H1 (cell line): ENCODE measurements at regions not wholly inside any gene's neighbourhood (a gene's known extent, or its start where the extent isn't known, plus 50 kb on each side); places are given as distances from the start of the nearest gene placed in this dataset.

ENCODE experiments used
- CTCF ChIA-PET: fragments of 300-600 bp; sonication (Branson Sonifier 250); formaldehyde crosslinking; loops from one replicate; lab custom pipeline; 2021; ENCODE audit not compliant: partially characterized antibody; lab: Charles Lee
- POLR2A ChIA-PET: fragments of 300-600 bp; sonication (Branson Sonifier 250); formaldehyde crosslinking; loops from one replicate; lab custom pipeline; 2021; ENCODE audit warnings: inconsistent platforms; ENCODE audit not compliant: partially characterized antibody; lab: Charles Lee
- DNase-seq, 2 experiments: peaks; one replicate each; pipeline versions ENCODE4 v3.0.0 to v3.0.0-alpha.2; 2010 to 2022; ENCODE audit warnings: low spot score in 2 of 2, low read depth in 1 of 2, mixed read lengths in 1 of 2
- FAIRE-seq: peaks from 2 replicates; lab custom pipeline; 2011; peaks lifted over from hg19 to GRCh38; lab: Jason Lieb, UNC
- H2AFZ ChIP-seq: 2 replicates; pipeline ENCODE4 v1.8.1; 2012; ENCODE audit warnings: low read length, inconsistent platforms
- H2AK5ac ChIP-seq: 2 replicates; pipeline ENCODE4 v1.6.1; 2013; ENCODE audit warnings: low read depth, low read length
- H2BK120ac ChIP-seq: replicated peaks from 2 replicates; pipeline ENCODE3; 2013; ENCODE audit warnings: low read depth, low read length, inconsistent platforms
- H2BK12ac ChIP-seq: 2 replicates; pipeline ENCODE4 v1.6.1; 2013; ENCODE audit warnings: low read depth, low read length
- H2BK15ac ChIP-seq: 2 replicates; pipeline ENCODE4 v1.6.1; 2013; ENCODE audit warnings: low read length
- H2BK20ac ChIP-seq: 2 replicates; pipeline ENCODE4 v1.6.1; 2013; ENCODE audit warnings: low read length
- H2BK5ac ChIP-seq: 2 replicates; pipeline ENCODE4 v1.6.1; 2013; ENCODE audit warnings: low read depth, low read length
- H3K14ac ChIP-seq: 2 replicates; pipeline ENCODE4 v1.6.1; 2013; ENCODE audit warnings: inconsistent platforms; ENCODE audit not compliant: insufficient read length
- H3K18ac ChIP-seq: 2 replicates; pipeline ENCODE4 v1.6.1; 2013; ENCODE audit warnings: low read length; ENCODE audit errors: extremely low read depth
- H3K23ac ChIP-seq: 2 replicates; pipeline ENCODE4 v1.6.1; 2013; ENCODE audit warnings: inconsistent platforms; ENCODE audit not compliant: insufficient read length
- H3K23me2 ChIP-seq: 2 replicates; pipeline ENCODE4 v1.6.1; 2013; ENCODE audit warnings: low read depth, low read length
- H3K27ac ChIP-seq: 2 replicates; pipeline ENCODE4 v1.6.1; 2011; ENCODE audit warnings: low read depth, low read length, inconsistent platforms
- H3K27me3 ChIP-seq, 4 experiments: replicated peaks in 1 of 4; 1 replicate in 1 of 4; 2 replicates in 3 of 4; pipeline versions ENCODE4 v1.6.1 to v1.8.1; 2011 to 2013; ENCODE audit warnings: low read length in 3 of 4, mild to moderate bottlenecking in 3 of 4, inconsistent platforms in 2 of 4, mixed read lengths in 2 of 4, moderate library complexity in 1 of 4; ENCODE audit not compliant: control insufficient read depth in 3 of 4, insufficient read depth in 3 of 4; ENCODE audit errors: extremely low read depth in 1 of 4
- H3K36me3 ChIP-seq, 4 experiments: 2 replicates each; pipeline versions ENCODE4 v1.6.1 to v1.8.1; 2011 to 2013; ENCODE audit warnings: mild to moderate bottlenecking in 4 of 4, low read length in 3 of 4, moderate library complexity in 2 of 4, control low read depth in 1 of 4, inconsistent platforms in 1 of 4; ENCODE audit not compliant: insufficient read depth in 4 of 4, control insufficient read depth in 2 of 4
- H3K4ac ChIP-seq: replicated peaks from 2 replicates; pipeline ENCODE3; 2013; ENCODE audit warnings: low read length, low read depth, mixed read lengths, inconsistent platforms; ENCODE audit not compliant: insufficient read length
- H3K4me1 ChIP-seq, 4 experiments: replicated peaks in 1 of 4; 1 replicate in 1 of 4; 2 replicates in 3 of 4; pipeline versions ENCODE4 v1.6.1 to v1.8.1; 2011 to 2013; ENCODE audit warnings: low read length in 3 of 4, inconsistent platforms in 2 of 4, mixed read lengths in 1 of 4; ENCODE audit not compliant: insufficient read depth in 4 of 4, control insufficient read depth in 3 of 4
- H3K4me2 ChIP-seq, 2 experiments: 2 replicates each; pipeline versions ENCODE4 v1.6.1 to v1.8.1; 2011 to 2013; ENCODE audit warnings: low read depth in 2 of 2, low read length in 2 of 2, control low read depth in 1 of 2, inconsistent platforms in 1 of 2, mild to moderate bottlenecking in 1 of 2; ENCODE audit not compliant: insufficient read depth in 1 of 2
- H3K4me3 ChIP-seq, 4 experiments: fragments of 200-600, 300-600 bp in 1 of 4; sonication (generic), shearing (Covaris generic), sonication (Bioruptor Twin) in 1 of 4; 2 replicates each; pipeline versions ENCODE4 v1.5.1 to v1.8.1; 2011 to 2016; ENCODE audit warnings: low read length in 4 of 4, low read depth in 3 of 4, control low read depth in 2 of 4, inconsistent platforms in 2 of 4, mild to moderate bottlenecking in 2 of 4, mixed read lengths in 1 of 4, moderate library complexity in 1 of 4; ENCODE audit not compliant: insufficient read depth in 2 of 4; ENCODE audit errors: extremely low read depth in 1 of 4
- H3K56ac ChIP-seq: replicated peaks from 2 replicates; pipeline ENCODE3; 2013; ENCODE audit warnings: low read depth, mild to moderate bottlenecking, mixed read lengths, low read length, inconsistent platforms; ENCODE audit not compliant: insufficient read length
- H3K79me1 ChIP-seq: 2 replicates; pipeline ENCODE4 v1.6.1; 2013; ENCODE audit warnings: low read depth, low read length, control low read depth
- H3K79me2 ChIP-seq, 2 experiments: 2 replicates each; pipeline versions ENCODE4 v1.6.1 to v1.8.1; 2012 to 2013; ENCODE audit warnings: low read length in 2 of 2, mild to moderate bottlenecking in 2 of 2, inconsistent platforms in 1 of 2; ENCODE audit not compliant: insufficient read depth in 2 of 2, control insufficient read depth in 1 of 2
- H3K9ac ChIP-seq, 4 experiments: replicated peaks in 1 of 4; 1 replicate in 1 of 4; 2 replicates in 3 of 4; pipeline versions ENCODE4 v1.6.1 to v1.8.1; 2011 to 2013; ENCODE audit warnings: low read depth in 3 of 4, low read length in 3 of 4, control low read depth in 2 of 4, mild to moderate bottlenecking in 2 of 4, moderate library complexity in 2 of 4, inconsistent platforms in 1 of 4; ENCODE audit errors: extremely low read depth in 1 of 4
- H3K9me3 ChIP-seq, 2 experiments: 2 replicates each; pipeline versions ENCODE4 v1.6.1 to v1.8.1; 2012 to 2013; ENCODE audit warnings: mild to moderate bottlenecking in 2 of 2, moderate library complexity in 2 of 2, control low read depth in 1 of 2, inconsistent platforms in 1 of 2, low read depth in 1 of 2, low read length in 1 of 2, mixed read lengths in 1 of 2; ENCODE audit not compliant: insufficient read depth in 2 of 2
- H4K20me1 ChIP-seq, 2 experiments: replicated peaks in 1 of 2; 2 replicates each; pipeline versions ENCODE3 to v1.8.1; 2011 to 2013; ENCODE audit warnings: inconsistent platforms in 2 of 2, low read length in 2 of 2, mild to moderate bottlenecking in 1 of 2; ENCODE audit not compliant: insufficient read depth in 2 of 2, control insufficient read depth in 1 of 2
- H4K5ac ChIP-seq: 2 replicates; pipeline ENCODE4 v1.6.1; 2013; ENCODE audit warnings: low read length, low read depth, mixed read lengths, inconsistent platforms; ENCODE audit not compliant: insufficient read length
- H4K8ac ChIP-seq: 2 replicates; pipeline ENCODE4 v1.8.0; 2013; ENCODE audit warnings: mild to moderate bottlenecking, moderate library complexity, low read length, inconsistent platforms; ENCODE audit not compliant: insufficient read depth; ENCODE audit errors: extremely low read depth
- H4K91ac ChIP-seq: replicated peaks from 2 replicates; pipeline ENCODE3; 2013; ENCODE audit warnings: low read length, mixed read lengths, inconsistent platforms; ENCODE audit not compliant: insufficient read length
- WGBS, 2 experiments: shearing (Covaris generic) in 1 of 2; methylation state at CpG; one replicate each; pipeline versions ENCODE4 v1.1.6 to v1.1.7; 2013 to 2015; ENCODE audit warnings: low lambda C conversion rate in 2 of 2, mixed read lengths in 2 of 2, inconsistent platforms in 1 of 2, low coverage in 1 of 2, missing lambda C conversion rate in 1 of 2; ENCODE audit not compliant: insufficient replicate concordance in 2 of 2, insufficient coverage in 1 of 2, insufficient read length in 1 of 2; ENCODE audit errors: extremely low coverage in 1 of 2, missing lambda C conversion rate in 1 of 2; 5-methylcytosine and 5-hydroxymethylcytosine counted together
- TF ChIP-seq, protein P1 (sequence below): fragments of 300-600 bp; sonication (generic); IDR thresholded peaks from 2 replicates; pipeline ENCODE4 v1.7.1; 2012; ENCODE audit warnings: low read length, moderate library complexity, mild to moderate bottlenecking, inconsistent platforms; ENCODE audit not compliant: insufficient replicate concordance

DNA sequence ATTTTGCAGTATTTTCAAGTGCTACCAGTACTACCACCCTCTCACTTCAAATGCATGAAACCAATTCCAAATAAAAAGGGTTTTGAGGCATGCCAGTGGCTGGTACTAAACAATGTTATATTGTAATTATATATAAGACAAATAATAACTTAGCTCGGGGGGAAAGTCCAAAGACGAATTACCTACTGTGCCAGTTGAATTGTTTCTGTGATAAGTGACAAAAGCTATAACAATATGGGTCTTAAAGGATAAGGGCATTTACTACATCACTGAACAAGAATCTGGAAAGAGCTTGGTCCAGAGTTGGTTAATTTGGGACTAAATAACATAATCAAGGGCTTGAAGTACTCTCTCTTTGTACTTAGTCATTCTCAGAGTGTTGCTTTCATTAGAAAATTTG lies 404.7 kb upstream of the CHAC2 start:
- WGBS, 2 experiments, result 95% methylated on average over 2 of the region's 2 CpGs; no CpG with 5 or more reads in 1 of the 2 experiments
- H4K5ac ChIP-seq, result no peak overlapping the region
- no peak overlapping the region for H3K4me3 ChIP-seq
- H4K20me1 ChIP-seq, result no peaks in the 10 kb centered on the region
- no peaks in the 10 kb centered on the region for H3K4me1 ChIP-seq
- H3K9me3 ChIP-seq, result no peaks in the 10 kb centered on the region
- no peaks in the 10 kb centered on the region for H3K79me2 ChIP-seq
- no peak for FAIRE-seq
- H3K14ac ChIP-seq, result no peak overlapping the region
- H3K4me2 ChIP-seq, result no peak overlapping the region
- H4K8ac ChIP-seq, result no peak overlapping the region
- H2BK12ac ChIP-seq, result no peak overlapping the region
- no peaks in the 10 kb centered on the region for H3K27me3 ChIP-seq
- no peak overlapping the region for H3K56ac ChIP-seq
- no peak overlapping the region for H2BK15ac ChIP-seq
- no peak overlapping the region for H2BK20ac ChIP-seq
- DNase-seq, result no peak
- no peak overlapping the region for H3K9ac ChIP-seq
- ChIA-PET CTCF (interaction anchor here (0.7 kb wide), 1 partner anchor 154 kb away, joined by 3 read pairs; no protein-coding TSS in a partner anchor), POLR2A (no interaction called here)
- no peak overlapping the region for H3K18ac ChIP-seq
- no peak overlapping the region for H3K23ac ChIP-seq
- no peak overlapping the region for H2AK5ac ChIP-seq
- H4K91ac ChIP-seq, result no peak overlapping the region
- H3K79me1 ChIP-seq, result no peaks in the 10 kb centered on the region
- H3K23me2 ChIP-seq, result no peaks in the 10 kb centered on the region
- no peak overlapping the region for H3K4ac ChIP-seq
- no peak overlapping the region for H3K27ac ChIP-seq
- H2BK5ac ChIP-seq, result no peak overlapping the region
- H3K36me3 ChIP-seq, result no peaks in the 10 kb centered on the region
- H2AFZ ChIP-seq, result no peak overlapping the region
- H2BK120ac ChIP-seq, result no peak overlapping the region
- TF ChIP-seq, protein P1, sequence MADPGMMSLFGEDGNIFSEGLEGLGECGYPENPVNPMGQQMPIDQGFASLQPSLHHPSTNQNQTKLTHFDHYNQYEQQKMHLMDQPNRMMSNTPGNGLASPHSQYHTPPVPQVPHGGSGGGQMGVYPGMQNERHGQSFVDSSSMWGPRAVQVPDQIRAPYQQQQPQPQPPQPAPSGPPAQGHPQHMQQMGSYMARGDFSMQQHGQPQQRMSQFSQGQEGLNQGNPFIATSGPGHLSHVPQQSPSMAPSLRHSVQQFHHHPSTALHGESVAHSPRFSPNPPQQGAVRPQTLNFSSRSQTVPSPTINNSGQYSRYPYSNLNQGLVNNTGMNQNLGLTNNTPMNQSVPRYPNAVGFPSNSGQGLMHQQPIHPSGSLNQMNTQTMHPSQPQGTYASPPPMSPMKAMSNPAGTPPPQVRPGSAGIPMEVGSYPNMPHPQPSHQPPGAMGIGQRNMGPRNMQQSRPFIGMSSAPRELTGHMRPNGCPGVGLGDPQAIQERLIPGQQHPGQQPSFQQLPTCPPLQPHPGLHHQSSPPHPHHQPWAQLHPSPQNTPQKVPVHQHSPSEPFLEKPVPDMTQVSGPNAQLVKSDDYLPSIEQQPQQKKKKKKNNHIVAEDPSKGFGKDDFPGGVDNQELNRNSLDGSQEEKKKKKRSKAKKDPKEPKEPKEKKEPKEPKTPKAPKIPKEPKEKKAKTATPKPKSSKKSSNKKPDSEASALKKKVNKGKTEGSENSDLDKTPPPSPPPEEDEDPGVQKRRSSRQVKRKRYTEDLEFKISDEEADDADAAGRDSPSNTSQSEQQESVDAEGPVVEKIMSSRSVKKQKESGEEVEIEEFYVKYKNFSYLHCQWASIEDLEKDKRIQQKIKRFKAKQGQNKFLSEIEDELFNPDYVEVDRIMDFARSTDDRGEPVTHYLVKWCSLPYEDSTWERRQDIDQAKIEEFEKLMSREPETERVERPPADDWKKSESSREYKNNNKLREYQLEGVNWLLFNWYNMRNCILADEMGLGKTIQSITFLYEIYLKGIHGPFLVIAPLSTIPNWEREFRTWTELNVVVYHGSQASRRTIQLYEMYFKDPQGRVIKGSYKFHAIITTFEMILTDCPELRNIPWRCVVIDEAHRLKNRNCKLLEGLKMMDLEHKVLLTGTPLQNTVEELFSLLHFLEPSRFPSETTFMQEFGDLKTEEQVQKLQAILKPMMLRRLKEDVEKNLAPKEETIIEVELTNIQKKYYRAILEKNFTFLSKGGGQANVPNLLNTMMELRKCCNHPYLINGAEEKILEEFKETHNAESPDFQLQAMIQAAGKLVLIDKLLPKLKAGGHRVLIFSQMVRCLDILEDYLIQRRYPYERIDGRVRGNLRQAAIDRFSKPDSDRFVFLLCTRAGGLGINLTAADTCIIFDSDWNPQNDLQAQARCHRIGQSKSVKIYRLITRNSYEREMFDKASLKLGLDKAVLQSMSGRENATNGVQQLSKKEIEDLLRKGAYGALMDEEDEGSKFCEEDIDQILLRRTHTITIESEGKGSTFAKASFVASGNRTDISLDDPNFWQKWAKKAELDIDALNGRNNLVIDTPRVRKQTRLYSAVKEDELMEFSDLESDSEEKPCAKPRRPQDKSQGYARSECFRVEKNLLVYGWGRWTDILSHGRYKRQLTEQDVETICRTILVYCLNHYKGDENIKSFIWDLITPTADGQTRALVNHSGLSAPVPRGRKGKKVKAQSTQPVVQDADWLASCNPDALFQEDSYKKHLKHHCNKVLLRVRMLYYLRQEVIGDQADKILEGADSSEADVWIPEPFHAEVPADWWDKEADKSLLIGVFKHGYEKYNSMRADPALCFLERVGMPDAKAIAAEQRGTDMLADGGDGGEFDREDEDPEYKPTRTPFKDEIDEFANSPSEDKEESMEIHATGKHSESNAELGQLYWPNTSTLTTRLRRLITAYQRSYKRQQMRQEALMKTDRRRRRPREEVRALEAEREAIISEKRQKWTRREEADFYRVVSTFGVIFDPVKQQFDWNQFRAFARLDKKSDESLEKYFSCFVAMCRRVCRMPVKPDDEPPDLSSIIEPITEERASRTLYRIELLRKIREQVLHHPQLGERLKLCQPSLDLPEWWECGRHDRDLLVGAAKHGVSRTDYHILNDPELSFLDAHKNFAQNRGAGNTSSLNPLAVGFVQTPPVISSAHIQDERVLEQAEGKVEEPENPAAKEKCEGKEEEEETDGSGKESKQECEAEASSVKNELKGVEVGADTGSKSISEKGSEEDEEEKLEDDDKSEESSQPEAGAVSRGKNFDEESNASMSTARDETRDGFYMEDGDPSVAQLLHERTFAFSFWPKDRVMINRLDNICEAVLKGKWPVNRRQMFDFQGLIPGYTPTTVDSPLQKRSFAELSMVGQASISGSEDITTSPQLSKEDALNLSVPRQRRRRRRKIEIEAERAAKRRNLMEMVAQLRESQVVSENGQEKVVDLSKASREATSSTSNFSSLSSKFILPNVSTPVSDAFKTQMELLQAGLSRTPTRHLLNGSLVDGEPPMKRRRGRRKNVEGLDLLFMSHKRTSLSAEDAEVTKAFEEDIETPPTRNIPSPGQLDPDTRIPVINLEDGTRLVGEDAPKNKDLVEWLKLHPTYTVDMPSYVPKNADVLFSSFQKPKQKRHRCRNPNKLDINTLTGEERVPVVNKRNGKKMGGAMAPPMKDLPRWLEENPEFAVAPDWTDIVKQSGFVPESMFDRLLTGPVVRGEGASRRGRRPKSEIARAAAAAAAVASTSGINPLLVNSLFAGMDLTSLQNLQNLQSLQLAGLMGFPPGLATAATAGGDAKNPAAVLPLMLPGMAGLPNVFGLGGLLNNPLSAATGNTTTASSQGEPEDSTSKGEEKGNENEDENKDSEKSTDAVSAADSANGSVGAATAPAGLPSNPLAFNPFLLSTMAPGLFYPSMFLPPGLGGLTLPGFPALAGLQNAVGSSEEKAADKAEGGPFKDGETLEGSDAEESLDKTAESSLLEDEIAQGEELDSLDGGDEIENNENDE, result no peak
